HG02610 (cell line): ENCODE measurements at regions not wholly inside any gene's neighbourhood (a gene's known extent, or its start where the extent isn't known, plus 50 kb on each side); places are given as distances from the start of the nearest gene placed in this dataset.
"Not testable (repeated sequence)": the region's sequence is repeated elsewhere in the genome, so short reads cannot be mapped to it uniquely, and the experiment has no call there.

ENCODE experiments used
- ATAC-seq: cut with Tn5 transposase; IDR thresholded peaks from one replicate; pipeline ENCODE4 v1.9.1; 2021; ENCODE audit warnings: mild to moderate bottlenecking, moderate library complexity; ENCODE audit not compliant: unreplicated experiment

DNA sequence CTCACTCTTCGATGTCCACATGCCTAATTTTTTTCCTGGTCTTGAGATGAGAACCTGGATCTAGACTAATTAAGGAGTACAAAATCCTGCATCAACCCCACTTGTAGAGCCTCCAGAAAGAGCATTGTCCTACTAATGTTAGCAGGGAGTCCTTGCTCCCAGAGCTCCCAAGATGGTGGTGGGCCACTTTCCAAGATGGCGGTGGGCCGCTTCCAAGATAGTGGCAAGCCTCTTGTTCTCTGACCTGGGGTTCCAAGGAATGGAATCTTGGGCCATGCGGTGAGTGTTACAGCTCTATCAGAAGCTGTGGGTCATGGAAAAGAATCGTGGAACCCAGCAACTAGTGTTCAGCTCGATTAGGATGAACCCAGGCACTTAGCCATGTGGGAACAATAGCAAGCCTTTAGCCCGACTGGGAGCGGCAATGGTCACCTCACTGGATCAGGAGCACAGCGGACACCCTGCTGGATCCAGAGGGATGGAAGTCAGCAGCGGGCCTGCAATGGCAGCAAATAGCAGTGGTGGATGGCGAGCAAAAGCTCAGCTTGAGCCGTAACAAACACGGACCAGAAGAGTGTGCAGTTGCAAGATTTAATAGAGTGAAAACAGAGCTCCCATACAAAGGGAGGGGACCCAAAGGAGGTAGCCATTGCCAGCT is 1997.5 kb upstream of the RAG2 start:
- ATAC-seq = not testable (repeated sequence)

DNA sequence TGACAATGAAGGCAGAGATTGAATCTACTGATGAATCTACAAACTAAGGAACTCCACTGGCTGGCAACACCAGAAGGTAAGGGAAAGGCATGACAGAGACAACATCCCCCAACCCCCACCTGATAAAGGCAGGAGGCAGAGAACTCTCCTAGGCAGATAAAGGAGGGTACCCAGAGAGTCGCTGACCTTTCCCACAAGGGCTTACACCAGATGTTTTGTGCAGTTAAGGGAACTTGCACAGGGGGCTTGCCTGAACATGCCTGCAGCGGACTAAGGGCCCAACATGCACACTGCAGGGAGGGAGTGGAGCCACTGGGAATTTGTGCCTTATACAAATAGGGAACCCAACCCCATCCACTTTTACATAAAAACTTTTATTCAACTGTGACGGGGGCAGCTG is 1996.9 kb upstream of the RAG2 start:
- no peak for ATAC-seq

DNA sequence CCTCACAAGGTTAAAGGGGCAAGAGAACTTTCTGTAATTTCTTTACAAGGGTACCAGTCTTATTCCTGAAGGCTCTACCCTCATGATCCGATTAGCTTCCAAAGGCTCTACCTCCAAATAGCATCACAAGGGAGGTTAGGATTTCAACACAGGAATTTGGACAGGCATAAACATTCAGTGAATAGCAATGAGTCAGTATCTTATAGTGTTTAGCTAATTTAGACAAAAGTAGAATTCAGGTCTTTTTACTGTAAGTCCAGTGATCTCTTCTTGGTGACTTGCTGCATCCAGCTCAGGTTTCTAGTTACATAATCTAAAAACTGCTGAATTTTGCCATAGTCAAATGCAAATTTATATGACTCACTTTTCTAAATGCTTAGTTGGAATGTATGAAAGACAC is 1995.6 kb upstream of the RAG2 start:
- no peak for ATAC-seq

DNA sequence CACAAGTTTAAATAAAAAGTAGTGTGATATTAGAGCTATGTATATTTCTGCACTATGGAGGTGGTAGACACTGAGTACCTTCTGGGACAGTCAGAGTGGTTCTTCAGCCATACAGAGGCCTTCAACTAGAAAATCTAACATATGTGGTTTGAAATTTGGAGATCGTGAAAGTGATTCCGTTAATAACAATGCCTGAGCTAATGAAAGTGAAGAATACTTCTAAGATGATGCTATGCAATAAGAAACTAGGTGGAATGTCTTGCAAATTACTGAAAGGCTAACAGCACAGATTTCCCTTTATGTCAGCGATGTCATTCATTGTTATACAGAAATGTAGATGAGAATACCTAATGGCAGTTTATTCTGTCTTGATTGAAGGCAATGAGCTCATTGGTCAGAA is 1984.7 kb upstream of the RAG2 start:
- no peak for ATAC-seq

DNA sequence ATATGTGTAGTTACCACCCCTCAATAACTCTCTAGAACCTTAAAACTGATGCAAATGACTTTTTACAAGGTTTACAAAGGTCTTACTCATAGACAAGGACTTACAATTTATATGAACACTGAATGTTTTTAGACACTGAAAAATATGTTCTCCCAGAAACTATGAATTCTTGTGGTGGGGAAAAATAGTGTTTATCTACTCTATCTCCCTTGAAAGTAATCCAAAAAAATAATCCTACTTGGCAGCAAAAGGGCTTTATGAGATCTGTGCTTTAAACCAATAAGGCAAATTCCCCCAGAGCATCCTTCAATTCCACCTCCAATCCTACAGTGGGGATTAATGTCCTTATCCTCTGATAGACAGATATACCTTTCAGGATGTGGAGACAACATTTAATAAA is 1984.1 kb upstream of the RAG2 start:
- no peak for ATAC-seq

DNA sequence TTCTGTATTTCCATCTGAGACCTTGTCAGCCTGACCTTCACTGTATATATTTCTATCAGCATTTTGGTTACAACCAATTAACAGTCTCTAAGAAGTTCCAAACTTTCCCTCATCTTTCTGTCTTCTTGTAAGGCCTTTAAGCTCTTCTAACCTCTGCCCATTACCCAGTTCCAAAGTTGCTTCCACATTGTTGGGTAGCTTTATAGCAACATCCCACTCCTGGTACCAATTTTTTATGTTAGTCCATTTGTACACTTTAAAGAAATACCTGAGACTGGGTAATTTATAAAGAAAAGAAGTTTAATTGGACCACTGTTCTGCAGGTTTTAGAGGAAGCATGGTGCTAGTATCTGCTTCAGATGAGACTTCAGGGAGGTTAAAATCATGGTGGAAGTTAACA is 1979.7 kb upstream of the RAG2 start:
- ATAC-seq = no peak

DNA sequence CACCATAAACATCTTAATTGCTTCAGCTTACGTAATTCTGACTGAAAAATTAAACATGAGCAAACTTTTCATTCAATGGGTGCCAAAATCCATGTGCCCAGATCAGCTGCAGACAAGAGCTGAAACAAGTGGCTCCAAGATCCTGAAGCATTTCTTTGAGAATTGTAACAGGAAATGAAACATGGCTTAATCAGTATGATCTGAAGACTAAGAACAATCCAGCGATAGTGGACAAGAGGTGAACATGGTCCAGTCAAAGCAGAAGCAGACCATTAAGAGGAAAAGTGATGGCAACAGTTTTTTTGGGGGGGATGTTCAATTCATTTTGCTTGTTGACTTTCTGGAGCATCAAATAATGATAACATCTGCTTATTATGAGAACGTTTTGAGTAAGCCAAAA is 1964.5 kb upstream of the RAG2 start:
- ATAC-seq = no peak

DNA sequence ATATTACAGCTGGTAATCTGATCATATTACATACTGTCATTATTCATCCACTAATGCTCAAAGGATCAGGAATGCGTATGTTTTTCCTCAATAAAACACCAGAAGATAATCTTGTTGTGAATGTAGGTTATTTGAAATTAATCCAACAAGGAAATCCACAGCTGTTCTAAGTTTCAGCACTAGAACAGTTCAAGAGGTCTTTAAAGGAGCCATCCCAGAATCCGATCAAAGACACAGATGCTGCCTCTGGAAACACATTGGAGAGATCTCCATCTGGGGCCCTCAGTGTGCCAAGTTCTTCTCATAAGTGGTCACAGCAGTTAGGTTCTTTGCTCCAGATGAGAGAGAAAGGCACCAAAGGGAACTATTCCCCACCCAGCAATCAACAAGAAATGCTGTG is 1955.1 kb upstream of the RAG2 start:
- no peak for ATAC-seq

DNA sequence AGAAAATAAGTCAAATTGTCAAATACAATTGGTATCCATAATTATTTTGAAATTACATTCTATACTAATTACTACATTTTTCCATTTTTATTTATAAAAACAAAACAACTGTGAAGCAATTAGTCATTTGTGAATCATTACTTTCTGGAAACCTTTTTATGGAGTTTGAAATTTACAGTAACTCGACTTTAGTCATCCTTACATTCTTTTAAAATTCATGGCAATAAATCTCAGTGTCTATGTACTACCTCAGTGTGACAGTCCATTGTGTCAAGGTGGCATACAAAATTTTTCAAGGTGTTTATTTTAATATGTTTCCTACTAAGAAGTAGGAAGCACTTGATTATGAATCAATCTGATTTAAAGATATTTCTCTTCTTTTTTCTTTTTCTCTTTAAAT is 1949.4 kb upstream of the RAG2 start:
- ATAC-seq = no peak

DNA sequence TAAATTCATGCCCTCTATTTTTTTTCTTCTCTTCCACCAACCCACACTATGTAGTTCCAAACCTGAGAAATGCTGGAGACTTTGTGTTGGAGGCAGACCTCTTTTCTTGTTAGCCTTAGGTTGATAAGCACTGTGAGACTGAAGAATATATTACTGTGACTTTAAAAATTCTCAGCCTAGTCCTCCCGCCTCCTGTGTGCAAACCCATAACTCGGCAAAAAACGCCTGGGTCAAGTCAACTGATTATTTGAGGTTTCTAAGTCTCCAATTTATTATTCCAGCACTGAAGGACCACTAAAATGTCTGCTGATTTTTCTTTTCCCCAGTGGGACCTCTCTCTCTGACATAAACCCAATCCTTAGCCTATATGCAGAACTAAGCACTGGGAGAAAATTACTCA is 1946.0 kb upstream of the RAG2 start:
- ATAC-seq = no peak

DNA sequence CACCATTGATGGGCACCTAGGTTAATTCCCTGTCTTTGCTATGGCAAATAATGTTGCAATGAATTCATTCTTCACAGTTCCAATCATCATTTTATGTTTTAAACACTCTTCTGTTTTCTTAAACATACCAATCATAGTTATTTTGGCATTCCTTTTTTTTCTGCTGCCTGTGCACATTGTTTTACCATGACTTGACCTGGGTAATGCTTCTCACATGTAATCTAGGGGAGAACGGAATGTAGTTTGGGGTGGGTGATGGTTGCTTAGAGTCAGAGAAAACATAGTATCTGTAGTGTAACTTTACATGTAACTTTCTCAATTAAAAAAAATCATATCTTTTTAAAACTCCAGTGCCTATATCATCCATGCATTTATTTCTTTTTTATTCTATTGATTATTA is 1945.3 kb upstream of the RAG2 start:
- ATAC-seq = no peak

DNA sequence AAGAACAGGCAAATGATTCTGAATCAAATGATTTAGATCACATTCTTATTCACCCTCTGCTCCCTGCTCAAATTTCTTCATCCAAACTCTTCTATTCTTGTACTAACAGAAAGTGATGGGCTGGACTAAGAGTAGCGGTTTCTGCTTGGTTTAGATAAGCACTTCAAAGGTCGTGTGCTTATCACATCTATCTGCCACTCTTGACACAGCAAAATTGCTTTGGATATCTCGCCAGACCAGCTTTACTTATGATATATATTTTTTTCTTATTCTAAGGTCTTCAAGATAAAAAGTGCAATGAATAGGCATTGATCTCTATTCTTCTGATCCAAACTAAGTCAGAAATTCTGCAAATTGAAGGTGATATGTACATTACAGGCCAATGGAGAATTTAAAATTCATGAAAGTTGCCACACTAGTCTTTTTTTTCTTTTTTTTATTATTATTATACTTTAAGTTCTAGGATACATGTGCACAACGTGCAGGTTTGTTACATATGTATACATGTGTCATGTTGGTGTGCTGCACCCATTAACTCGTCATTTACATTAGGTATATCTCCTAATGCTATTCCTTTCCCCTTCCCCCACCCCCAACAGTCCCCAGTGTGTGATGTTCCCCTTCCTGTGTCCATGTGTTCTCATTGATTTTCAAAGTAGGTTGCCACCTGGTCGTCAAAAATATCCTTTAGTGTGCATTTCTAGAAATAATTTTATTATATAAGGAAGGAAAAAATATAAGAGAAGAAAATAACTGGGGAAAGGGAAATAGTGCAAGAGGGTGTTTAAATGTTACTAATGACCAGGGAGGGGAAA is 1941.0 kb upstream of the RAG2 start:
- ATAC-seq = no peak

DNA sequence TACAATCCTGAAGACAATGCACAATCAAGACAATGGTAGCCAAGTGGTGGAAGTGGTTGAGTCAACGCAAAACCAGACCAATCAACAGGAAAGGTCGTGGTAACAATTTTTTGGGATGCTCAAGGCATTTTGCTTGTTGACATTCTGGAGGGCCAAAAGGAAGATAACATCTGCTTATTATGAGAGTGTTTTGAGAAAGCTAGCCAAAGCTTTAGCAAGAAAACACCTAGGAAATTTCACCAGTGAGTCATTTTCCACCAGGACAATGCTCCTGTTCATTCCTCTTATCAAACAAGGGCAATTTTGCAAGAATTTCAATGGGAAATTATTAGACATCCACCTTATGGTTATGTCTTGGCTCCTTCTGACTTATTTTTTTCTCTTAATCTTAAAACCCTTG is 1932.2 kb upstream of the RAG2 start:
- no peak for ATAC-seq

DNA sequence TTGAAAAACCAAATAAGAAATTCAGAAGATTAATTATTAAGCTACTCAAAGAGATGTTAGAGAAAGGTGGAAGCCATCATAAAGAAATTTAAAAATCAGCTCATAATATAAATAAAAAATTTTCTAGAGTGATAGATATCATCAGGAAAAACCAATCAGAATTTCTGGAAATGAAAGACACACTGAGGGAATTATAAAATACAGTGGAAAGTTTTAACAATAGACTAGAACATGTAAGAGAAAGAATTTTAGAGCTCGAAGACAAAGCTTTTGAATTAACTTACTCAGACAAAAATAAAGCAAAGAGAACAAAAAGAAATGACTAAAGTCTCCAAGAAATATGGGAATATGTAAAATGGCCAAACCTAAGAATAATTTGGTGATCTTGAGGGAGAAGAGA is 1926.9 kb upstream of the RAG2 start:
- no peak for ATAC-seq

DNA sequence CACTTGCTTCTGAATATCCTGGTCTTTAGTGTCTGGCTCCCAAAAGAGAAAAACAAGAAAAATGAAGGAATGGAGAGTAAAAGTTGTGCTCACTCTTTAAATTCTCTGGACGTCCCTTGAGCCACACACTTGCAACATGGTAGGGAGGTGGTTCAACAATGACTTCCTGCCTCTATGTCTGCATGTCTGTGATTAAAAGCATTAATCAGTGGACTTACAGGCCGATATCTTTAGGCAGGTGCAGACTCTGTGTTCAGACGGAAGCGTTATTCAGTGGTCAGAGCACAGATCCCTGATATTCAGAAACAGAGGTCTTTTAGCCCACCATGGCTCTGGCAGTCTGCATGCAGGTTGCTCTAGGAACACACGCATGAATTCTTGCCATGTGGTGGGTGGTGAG is 1920.0 kb upstream of the RAG2 start:
- no peak for ATAC-seq

DNA sequence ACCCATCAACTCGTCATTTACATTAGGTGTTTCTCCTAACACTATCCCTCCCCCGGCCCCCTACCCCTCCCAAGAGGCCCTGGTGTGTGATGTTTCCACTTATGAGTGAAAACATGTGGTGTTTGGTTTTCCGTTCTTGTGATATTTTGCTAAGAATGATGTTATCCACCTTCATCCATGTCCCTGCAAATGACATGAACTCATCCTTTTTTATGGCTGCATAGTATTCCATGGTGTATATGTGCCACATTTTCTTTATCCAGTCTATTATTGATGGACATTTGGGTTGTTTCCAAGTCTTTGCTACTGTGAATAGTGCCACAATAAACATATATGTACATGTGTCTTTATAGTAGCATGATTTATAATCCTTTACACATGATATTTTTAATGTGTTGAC is 1914.8 kb upstream of the RAG2 start:
- ATAC-seq = not testable (repeated sequence)

DNA sequence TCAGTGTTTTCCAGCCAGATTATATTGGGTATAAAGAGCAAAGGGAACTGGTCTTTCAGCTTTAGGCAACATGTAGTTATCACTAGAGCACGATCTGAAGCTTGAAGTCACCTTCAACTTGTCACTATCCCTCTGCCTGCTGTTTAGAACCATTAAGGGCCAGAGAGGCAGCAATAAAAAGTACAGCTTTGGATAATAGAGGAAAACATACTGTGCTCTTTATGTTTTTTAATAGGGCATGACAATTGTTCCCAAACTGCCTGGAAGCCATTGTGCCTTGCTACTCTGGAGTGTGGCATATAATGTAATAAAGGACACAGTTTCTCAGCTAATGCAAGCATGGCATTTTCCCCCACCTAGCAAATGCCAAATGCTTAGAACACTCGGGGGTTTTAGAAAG is 1912.0 kb upstream of the RAG2 start:
- no peak for ATAC-seq

DNA sequence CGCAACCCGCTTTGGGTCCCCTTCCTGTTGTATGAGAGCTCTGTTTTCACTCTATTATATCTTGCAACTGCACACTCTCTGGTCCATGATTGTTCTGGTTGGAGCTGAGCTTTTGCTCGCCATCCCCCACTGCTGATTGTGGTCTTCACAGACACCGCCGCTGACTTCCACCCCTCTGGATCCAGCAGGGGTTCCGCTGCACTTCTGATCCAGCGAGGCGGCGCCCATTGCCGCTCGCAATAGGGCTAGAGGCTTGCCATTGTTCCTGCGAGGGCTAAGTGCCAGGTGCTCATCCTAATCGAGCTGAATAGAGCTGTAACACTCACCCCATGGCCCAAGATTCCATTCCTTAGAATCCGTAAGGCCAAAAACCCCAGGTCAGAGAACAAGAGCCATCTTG is 1905.8 kb upstream of the RAG2 start:
- no peak for ATAC-seq

DNA sequence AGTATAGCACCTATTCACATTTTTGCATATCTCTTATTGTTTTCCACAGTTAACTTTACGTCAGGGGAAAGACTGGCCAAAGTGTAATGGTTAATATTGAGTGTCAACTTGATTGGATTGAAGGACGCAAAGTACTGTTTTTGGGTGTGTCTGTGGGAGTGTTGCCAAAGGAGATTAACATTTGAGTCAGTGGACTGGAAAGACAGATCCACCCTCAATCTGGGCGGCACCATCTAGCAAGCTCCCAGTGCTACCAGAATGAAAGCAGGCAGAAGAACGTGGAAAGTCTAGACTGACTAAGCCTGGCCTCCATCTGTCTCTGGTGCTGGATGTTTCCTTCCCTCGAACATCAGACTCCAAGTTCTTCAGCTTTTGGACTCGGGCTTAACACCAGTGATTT is 1900.7 kb upstream of the RAG2 start:
- no peak for ATAC-seq

DNA sequence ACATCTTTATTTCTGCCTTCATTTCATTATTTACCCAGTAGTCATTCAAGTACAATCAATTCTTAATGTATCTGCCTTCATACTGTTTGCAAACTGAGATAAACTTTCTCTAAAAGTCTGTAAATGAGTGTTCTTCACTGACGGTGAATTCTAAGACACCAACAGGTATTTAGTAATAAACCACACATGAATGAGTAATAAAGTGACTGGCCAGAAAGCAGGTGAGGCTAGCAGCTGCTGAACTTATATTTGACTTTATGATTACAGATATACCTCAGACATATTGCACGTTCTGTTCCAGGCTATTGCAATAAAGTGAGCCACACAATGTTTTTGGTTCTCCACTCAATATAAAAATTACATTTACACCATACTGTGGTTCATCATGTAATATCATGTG is 1894.0 kb upstream of the RAG2 start:
- no peak for ATAC-seq

DNA sequence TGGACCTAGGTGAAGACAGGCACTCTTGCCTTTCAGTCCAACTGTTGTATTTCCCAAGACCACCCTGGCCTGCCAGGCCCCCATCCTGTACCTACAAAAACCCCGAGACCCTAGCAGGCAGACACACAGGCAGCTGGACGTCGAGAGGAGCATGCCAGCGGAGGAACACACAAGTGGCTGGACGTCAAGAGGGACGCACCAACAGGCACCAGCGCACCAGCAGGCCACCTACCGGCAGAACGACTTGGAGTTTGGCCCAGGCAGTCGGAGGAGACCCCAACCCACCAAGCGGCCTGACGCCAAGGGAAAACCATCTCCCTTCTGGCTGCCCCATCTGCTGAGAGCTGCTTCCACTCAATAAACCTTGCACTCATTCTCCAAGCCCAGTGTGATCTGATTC is 1883.4 kb upstream of the RAG2 start:
- no peak for ATAC-seq

DNA sequence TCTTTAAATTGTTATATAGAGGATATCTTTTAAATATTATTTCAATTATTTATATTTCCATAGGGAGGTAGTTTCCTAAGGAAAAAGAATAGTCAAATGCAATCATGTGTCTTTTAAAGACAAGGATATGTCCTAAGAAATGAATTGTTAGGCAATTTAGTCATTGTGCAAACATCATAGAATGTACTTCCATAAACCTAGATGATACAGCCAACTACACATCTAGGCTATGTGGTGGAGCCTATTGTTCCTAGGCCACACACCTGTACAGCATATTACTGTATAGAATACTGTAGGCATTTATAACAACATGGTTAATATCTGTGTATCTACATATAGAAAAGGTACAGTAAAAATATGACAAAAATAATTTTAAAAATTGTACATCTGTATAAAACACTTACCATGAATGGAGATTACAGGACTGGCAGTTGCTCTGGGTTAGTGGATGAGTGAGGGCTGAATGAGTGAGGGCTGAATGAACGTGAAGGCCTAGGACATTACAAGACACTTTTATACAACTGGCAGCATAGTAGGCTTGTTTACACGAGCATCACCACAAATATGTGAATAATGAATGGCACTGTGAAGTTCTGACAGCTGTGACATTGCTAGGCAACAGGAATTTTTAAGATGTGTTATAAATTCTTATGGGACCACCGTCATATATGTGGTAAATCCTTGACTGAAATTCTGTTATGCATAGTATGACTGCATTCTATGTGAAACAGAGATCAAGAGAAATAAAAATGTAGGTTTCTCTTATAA is 1879.0 kb upstream of the RAG2 start:
- ATAC-seq = no peak
